SK-N-MC (cell line): ENCODE measurements at regions not wholly inside any gene's neighbourhood (a gene's known extent, or its start where the extent isn't known, plus 50 kb on each side); places are given as distances from the start of the nearest gene placed in this dataset.
A peak's percentile ranks its signal among the peaks of the same experiment; 100 is the strongest.
"Not testable (repeated sequence)": the region's sequence is repeated elsewhere in the genome, so short reads cannot be mapped to it uniquely, and the experiment has no call there.

Source experiments
- DNase-seq: peaks from one replicate; pipeline ENCODE4 v3.0.0-alpha.2; 2011; ENCODE audit warnings: low read depth, low spot score
- H3K27ac ChIP-seq: fragments of 200-600 bp; sonication (generic); 2 replicates; pipeline ENCODE4 v1.5.1; 2016; ENCODE audit warnings: mixed run types
- H3K36me3 ChIP-seq: fragments of 200-600 bp; sonication (generic); 2 replicates; pipeline ENCODE4 v1.6.1; 2017; ENCODE audit warnings: antibody characterized with exemption, low read length, mixed read lengths; ENCODE audit not compliant: insufficient read depth
- H3K4me3 ChIP-seq: fragments of 200-600 bp; sonication (generic); 2 replicates; pipeline ENCODE4 v1.5.1; 2016
- H3K9ac ChIP-seq: fragments of 200-600 bp; sonication (generic); 2 replicates; pipeline ENCODE4 v1.8.0; 2017; ENCODE audit warnings: mixed run types, mixed read lengths; ENCODE audit not compliant: insufficient read length
- H3K9me3 ChIP-seq: fragments of 200-600 bp; sonication (generic); 2 replicates; pipeline ENCODE4 v1.6.1; 2017; ENCODE audit warnings: low read depth, mild to moderate bottlenecking, antibody characterized with exemption, low read length, moderate library complexity, mixed read lengths
- EZH2 ChIP-seq: fragments of 200-600 bp; sonication (generic); IDR thresholded peaks from one replicate; pipeline ENCODE4 v1.6.1; 2017; ENCODE audit warnings: antibody characterized with exemption
- FOXP2 ChIP-seq: optimal IDR thresholded peaks from 2 replicates; pipeline ENCODE3; 2011; ENCODE audit warnings: mild to moderate bottlenecking, moderate library complexity; ENCODE audit not compliant: insufficient read depth; ENCODE audit errors: extremely low read length, control extremely low read depth
- POLR2AphosphoS5 ChIP-seq: IDR thresholded peaks from 2 replicates; pipeline ENCODE4 v1.6.1; 2012; ENCODE audit warnings: mild to moderate bottlenecking, low read depth, low read length, borderline replicate concordance

- Histone ChIP-seq H3K36me3 (no peaks in the 10 kb centered on the region), H3K4me3 (no peak overlapping the region), H3K9me3 (no peaks in the 10 kb centered on the region), H3K9ac (no peak overlapping the region), H3K27ac (no peak overlapping the region)
- DNase-seq = no peak
- TF ChIP-seq EZH2 (no peak), FOXP2 (no peak), POLR2AphosphoS5 (no peak)
Observed at GRCh38 chr12:67716817-67717216, 68.3 kb downstream of the DYRK2 start.

- H3K9ac ChIP-seq, H3K27ac ChIP-seq, H3K9me3 ChIP-seq, DNase-seq, H3K4me3 ChIP-seq, H3K36me3 ChIP-seq: not testable (repeated sequence)
Observed at GRCh38 chr12:67719303-67719702, 70.8 kb downstream of the DYRK2 start.

GRCh38 chr12:67720351-67720856 lies 71.9 kb downstream of the DYRK2 start:
- Histone ChIP-seq H3K9ac (no peak overlapping the region), H3K4me3 (no peak overlapping the region), H3K36me3 (no peaks in the 10 kb centered on the region), H3K27ac (no peak overlapping the region), H3K9me3 (no peaks in the 10 kb centered on the region)
- DNase-seq = no peak
- TF ChIP-seq POLR2AphosphoS5 (no peak), EZH2 (no peak), FOXP2 (no peak)

- Histone ChIP-seq H3K4me3 (no peak overlapping the region), H3K36me3 (no peaks in the 10 kb centered on the region), H3K27ac (no peak overlapping the region), H3K9me3 (no peaks in the 10 kb centered on the region), H3K9ac (no peak overlapping the region)
- TF ChIP-seq POLR2AphosphoS5 = no peak
- no peak for TF ChIP-seq FOXP2
- no peak for TF ChIP-seq EZH2
- DNase-seq = no peak
Observed at GRCh38 chr12:67721248-67721647, 72.7 kb downstream of the DYRK2 start.

- Histone ChIP-seq H3K36me3 (no peaks in the 10 kb centered on the region), H3K9me3 (no peaks in the 10 kb centered on the region), H3K4me3 (no peak overlapping the region), H3K27ac (no peak overlapping the region), H3K9ac (no peak overlapping the region)
- no peak for TF ChIP-seq FOXP2
- TF ChIP-seq EZH2 = no peak
- no peak for TF ChIP-seq POLR2AphosphoS5
- DNase-seq = no peak
Observed at GRCh38 chr12:67722296-67722695, 73.8 kb downstream of the DYRK2 start.

GRCh38 chr12:67726868-67727267 lies 78.3 kb downstream of the DYRK2 start:
- TF ChIP-seq FOXP2 = no peak
- TF ChIP-seq EZH2 = no peak
- no peak for TF ChIP-seq POLR2AphosphoS5
- no peaks in the 10 kb centered on the region for H3K36me3 ChIP-seq
- no peak overlapping the region for H3K27ac ChIP-seq
- H3K9me3 ChIP-seq = no peaks in the 10 kb centered on the region
- no peak for DNase-seq
- no peak overlapping the region for H3K4me3 ChIP-seq
- no peak overlapping the region for H3K9ac ChIP-seq

- no peak overlapping the region for H3K27ac ChIP-seq
- no peaks in the 10 kb centered on the region for H3K36me3 ChIP-seq
- TF ChIP-seq EZH2 (no peak), FOXP2 (no peak), POLR2AphosphoS5 (no peak)
- peak; percentile 14 for DNase-seq
- no peak overlapping the region for H3K4me3 ChIP-seq
- H3K9me3 ChIP-seq = no peaks in the 10 kb centered on the region
- no peak overlapping the region for H3K9ac ChIP-seq
Observed at GRCh38 chr12:67727702-67728666, 79.4 kb downstream of the DYRK2 start.

- no peak overlapping the region for H3K4me3 ChIP-seq
- no peak for DNase-seq
- no peak overlapping the region for H3K27ac ChIP-seq
- no peaks in the 10 kb centered on the region for H3K36me3 ChIP-seq
- no peak overlapping the region for H3K9ac ChIP-seq
- TF ChIP-seq EZH2 (no peak), FOXP2 (no peak), POLR2AphosphoS5 (no peak)
- H3K9me3 ChIP-seq = no peaks in the 10 kb centered on the region
Observed at GRCh38 chr12:67732857-67733256, 84.3 kb downstream of the DYRK2 start.

- TF ChIP-seq POLR2AphosphoS5 = no peak
- no peak for TF ChIP-seq FOXP2
- TF ChIP-seq EZH2 = no peak
- Histone ChIP-seq H3K27ac (no peak overlapping the region), H3K36me3 (no peaks in the 10 kb centered on the region), H3K9ac (no peak overlapping the region), H3K4me3 (no peak overlapping the region), H3K9me3 (no peaks in the 10 kb centered on the region)
- no peak for DNase-seq
Observed at GRCh38 chr12:67735868-67736267, 87.3 kb downstream of the DYRK2 start.
